GM19438 (cell line): ENCODE measurements at regions not wholly inside any gene's neighbourhood (a gene's known extent, or its start where the extent isn't known, plus 50 kb on each side); places are given as distances from the start of the nearest gene placed in this dataset.

Source experiments
- ATAC-seq: cut with Tn5 transposase; IDR thresholded peaks from one replicate; pipeline ENCODE4 v1.9.1; 2021; ENCODE audit warnings: low read depth; ENCODE audit not compliant: unreplicated experiment

DNA sequence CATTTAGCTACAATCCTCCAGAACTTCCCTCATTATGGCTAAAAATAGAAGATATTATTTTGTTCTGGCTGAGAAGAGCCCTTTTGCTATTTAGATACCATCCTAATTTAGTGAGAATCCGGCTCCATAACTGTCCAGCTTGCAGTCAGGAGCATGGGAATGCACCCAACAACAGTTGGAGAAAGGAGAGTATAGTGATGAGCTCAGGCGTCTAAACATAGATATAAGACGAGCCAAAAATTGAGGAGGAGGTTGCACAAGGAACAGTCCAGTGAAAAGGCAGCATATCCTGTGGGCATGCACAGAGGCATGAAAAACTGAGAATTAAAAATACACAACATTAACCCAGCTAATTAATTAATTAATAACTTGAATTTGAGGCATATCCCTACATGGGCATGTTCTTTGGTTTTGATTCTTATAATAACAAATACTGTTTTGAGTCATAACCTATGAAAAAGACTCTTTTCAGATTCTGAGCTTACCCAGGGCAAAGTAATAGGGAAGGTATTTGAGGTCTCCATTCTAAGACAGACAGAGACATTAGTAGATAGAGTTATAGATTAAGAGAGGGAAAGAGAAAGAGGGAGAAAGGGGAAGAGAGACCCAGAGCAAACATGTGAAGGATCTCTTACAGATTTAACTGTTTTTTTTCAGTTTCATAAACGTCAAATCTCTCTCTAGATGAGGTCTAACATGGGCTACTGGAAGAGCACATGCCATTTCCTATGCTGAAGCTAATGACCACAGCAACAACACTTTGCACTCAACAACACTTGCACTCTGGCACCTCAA is 311.2 kb downstream of the OSR1 start:
- peak; percentile 90 for ATAC-seq

DNA sequence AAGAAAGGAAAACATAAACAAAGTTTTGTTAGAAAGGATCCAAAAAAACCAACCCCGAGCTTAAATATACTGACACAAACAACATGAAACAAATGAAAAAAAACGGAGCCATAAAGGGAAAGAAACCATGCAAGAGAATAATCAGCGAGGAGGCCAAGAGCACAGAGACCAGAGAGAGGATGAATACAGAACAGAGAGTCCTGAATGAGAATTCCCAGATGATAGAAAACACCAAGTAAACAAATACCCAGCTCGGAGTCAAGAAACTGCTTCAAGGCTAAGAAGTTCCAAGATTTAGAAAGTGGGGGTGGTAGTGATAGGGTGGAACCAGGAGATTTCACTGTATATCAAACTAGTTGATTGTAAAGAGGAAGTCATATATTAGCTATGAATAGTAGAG is 313.3 kb downstream of the OSR1 start:
- no peak for ATAC-seq

DNA sequence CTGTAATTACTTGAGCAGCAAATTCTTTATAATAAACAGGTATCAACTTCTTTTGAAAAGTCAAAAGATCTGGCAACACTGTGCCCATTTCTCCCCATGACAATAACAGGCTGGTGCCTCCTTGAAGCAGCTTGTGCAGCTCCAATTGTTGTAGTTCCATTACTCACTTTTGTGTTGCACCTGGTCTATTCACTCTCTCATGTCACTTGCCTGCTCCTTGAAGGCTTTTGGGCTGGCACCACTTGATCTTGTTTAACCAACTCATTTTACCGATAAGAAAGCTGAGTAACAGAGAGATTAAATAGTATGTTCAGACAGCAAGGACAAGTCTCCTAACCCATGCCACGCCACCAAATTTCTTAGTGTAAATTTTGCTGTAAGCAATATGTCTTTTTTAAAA is 314.5 kb downstream of the OSR1 start:
- ATAC-seq, result no peak

DNA sequence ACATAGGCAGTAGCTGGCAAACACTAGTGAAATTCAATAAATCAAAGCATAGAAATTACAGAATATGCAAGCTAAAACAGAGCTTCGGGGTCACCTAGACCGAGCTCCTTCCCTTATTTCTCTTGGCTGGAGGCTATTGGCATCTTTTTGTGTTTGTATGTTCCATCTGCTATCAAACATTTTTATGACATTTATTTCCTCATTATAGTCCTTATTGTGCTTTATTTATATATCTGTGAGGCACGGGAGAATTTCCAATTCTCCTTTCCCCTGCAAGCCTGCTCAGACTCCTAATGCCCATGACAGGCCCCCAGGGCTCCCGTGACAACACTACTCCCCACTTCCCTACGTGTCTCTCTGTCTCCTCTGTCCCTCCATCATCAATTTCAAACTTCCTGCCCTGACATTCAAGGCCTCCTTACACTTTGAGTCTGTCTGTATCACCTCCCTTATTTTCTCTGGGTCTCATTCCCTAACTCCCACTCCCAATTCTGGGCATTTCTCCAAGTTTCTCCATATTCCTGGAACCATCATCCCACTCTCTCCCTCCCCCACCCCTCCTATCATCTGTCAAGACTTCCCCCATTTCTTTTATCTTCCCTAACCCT is 316.9 kb downstream of the OSR1 start:
- no peak for ATAC-seq

DNA sequence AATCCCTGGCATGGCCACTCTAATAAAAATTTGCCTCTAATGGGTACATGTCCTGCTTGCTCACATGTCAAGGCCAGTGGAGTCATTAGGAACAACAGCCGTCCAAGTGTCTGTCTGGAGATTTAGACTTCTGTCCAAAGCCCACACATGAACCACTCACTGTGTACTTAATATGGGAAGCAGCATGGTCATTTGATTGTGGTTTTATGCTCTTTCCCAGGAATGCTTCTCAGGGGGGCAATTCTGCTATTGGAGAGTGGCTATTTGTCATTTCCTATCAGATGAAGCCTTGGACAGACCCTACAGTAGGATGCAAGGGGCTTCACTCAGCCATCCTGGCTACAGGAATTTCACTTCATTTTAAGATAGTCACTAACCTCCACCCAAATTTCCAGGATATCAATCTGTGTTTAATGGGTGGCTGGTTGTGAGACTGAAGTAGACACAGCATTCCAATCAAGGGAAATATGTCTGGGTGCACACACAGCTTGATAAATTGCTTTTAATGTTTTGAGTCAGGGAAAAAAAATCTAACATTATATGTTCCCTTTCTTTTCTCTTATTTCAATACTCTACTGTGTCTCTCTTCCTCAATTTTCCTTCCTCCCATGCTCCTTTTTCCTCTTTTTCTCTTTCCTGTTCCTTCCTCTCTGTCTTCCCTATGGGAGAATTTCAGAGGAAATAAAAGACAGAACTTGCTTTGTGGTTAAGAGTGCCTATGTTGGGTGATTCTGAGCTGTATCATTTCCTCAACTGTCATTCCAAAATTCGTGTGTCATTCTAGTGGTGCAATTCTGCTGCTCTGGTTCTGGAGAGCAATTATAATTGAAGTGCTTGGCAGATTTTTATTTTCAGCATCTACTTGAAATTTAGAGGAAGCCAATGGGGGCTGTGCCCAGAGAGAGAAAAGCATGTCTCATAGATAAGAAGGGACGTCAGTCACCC is 320.1 kb downstream of the OSR1 start:
- ATAC-seq, result no peak

DNA sequence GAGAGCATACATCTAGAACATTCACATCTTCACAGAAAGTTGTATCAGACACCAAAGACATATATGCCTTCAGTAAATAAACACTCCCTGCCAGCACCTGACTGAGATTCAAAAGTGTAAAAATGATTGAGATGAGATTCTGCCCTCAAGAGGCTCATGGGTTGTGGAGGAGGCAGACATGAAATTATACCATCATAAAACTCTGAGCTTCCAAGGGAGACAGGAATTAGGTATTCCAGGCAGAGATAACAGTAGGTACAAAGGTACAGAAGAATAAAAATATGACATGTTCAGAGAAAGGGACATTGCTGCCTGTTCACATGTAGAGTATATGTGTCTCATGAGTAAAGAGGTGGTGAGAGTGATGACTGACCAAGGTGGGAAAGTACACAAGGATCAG is 322.3 kb downstream of the OSR1 start:
- ATAC-seq, result no peak

DNA sequence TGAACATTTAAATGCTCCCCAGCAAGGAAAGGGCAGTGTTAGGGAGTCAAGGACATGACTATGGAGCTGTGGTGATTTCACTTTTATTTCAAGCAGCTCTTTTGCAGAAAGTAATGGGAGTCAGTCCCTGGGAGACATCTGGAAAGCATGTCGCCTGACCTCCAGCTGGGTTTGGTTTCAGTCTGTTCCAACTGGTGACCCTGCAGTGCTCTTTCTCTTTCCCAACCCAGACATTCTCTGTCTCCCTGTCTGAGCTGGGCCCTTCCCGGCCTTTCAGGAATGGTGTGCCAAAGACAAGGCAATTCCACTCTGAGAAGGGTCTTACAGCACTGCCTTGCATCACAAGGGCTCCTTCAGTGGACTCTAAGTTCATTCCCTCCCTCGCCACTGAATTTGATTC is 323.2 kb downstream of the OSR1 start:
- no peak for ATAC-seq

DNA sequence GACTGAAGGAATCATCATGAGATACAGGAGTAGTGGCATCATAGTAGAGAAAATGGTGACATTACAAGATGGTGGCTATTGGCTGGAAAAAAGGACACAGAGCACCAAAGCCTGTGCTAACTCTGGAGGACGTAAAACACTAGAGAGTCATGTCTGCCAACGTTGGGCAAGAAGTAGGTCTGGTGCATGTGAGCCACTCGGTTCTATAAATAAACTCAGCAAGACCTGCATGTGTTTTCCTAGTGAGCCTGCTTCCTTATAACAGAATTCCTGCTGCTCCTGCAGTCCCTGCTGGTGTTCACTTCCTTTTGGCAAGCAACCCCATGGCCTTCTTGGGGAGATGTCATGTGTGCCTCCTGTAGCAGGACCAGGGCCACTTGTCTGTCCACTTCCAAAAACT is 325.2 kb downstream of the OSR1 start:
- no peak for ATAC-seq

DNA sequence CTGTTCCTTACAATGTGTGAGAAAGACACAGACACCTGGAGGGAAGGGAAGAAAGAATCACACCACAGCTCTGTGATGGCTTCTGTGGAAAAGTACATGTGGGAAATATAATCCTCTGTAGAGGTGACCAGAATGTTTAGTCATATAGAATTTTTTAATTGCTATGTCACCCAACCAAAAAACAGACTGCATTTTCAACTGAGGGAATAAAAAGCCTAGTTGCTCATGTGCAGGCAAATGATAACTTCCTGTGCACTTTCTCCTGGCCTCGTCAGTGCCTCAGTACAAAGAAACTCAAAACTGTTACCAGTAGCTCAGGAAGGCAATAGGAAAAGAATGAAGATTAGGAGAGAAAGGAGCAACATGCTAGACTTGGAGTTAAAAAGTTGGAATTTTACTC is 326.8 kb downstream of the OSR1 start:
- ATAC-seq, result no peak

DNA sequence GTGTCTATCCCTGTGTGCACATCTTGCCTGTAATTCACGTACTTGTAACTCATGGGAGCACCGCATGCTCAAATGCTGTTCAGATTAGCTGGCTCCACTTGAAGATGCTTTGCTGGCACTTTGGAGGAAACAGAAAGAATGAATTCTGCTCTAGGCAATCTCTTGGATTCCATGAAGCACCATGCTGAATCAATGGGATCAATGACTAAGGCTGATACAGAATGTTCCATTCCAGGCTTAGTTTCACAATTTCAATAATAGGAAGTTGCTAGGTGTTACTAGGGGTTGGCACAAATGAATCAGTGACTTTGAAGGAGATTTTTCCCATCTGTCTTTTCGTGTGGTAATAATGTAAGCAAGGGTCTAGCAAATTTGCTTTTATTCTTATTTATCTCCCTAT is 328.8 kb downstream of the OSR1 start:
- no peak for ATAC-seq

DNA sequence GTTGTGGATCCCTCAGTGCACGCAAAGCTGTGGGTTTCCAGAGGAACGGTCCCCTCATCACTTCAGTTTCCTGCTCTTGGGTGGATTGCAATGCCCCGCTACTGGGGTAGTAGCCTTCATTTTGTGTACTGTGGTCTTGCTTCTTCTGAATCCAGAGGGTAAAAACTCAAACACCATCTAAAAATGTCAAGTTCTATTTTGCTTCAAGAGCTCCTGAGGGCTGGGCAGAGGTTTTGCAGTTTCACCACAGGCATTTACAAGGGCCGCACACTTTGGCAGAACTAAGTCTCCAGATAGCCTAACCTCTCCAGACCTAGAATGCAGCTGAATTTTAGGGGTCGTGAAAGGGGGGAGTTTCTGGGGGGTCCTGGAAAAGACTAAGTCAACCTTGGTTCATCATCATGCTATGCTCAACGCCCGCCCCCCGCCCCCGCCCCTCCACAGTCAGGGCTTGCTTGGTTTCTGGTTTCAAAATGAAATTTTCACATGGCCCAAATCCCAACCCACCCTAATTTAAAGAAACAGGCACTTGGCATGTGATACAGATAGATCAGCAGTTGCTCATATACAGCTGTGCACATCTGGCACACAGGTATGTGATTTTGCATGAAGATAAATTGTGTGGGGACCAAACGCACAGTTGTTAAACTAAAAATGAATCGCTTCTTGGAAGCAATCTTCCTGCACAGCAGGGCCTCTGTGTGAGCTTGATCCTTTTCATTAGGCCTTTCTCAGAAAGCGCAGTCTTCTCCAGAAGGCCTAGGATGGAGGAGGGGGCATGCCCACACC is 329.6 kb downstream of the OSR1 start:
- ATAC-seq, result no peak

DNA sequence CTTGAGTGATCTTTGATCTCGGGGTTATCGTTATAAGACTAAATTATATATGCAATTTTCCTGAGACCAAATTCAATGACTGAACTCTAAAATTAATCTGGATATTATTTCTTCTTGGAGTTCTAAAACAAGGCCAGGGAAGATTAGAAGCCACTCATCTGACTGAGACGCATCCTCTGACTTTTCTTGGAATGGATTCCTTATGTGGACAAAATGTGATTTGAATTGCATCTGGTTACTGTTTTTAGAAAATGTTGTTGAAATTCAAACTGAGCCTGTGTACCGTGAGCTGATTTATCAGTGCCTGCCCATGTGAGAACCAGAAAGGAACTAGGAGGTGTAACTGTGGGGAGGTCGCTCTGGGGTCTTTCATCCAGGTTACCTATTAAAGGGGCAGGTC is 330.8 kb downstream of the OSR1 start:
- no peak for ATAC-seq

DNA sequence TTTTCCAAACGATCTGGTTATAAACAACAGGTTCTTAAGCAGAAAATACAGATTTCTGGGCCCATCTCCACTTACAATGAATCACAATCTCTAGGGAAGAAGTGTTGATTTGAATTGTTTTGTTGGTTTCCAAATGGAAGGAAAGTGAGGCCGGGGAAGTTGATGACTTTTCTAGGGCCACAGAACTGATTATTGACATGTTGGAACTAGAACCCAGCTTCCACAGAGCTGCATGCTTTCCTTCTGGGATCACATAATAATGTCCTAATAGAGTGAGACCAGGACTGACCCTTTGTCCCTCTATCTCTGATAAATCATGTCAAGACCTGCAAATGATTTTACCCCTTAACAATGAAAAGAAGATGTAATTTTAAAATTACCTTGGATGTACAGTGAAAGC is 332.2 kb downstream of the OSR1 start:
- no peak for ATAC-seq

DNA sequence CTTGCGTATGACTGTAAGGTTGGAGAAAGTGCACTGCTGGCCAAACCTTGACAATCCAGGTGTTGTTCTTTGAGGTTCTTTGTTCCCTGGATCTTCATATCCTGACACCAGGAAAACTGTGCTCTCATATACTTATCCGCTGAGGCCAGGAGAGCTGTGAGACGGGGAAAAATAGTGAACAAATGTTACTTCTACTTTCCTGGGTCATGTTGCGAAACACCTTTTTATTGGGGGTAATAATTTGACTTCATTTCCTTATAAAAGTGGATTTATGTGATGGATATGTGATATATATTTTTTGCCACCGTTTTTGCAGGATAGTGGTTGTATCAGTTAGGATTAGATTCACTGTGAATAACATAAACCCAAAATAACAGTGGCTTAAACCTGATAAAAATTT is 336.1 kb downstream of the OSR1 start:
- no peak for ATAC-seq

DNA sequence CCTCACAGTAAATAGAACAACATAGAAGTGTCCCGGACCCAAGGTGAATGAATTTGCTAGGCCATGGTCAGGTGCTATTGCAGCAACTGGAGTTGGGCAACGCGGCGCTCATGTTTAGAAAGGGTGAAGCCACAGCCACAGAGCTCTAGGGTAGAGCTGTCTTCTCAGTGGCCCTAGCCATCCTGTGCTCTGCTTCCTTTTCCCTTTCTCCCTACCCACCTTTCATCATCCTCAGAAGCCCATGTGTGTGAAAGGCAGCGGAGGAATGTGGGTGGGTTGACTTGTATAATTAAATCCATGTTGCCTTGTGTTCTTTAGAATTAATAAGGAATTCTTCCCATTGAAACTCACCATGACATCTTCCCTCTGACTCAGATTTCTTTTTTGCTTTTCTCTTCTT is 336.7 kb downstream of the OSR1 start:
- no peak for ATAC-seq

DNA sequence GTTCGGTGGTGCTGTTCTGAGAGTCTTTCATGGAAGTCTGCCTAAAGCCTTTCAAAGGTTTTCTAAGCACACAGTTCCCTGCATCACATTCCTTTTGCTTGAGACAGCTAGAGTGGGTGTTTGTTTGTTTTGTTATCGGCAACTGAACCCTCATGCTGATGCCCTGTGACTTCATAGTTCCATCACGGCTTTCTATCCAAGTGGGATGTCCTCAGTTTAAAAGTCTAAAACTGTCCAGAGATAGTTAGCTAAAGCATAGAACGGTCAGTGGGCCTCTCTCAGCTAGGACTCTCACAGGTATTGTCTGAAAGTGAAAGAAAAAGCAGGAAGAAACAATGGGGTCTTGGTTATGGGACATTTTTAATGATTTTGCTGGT is 337.3 kb downstream of the OSR1 start:
- no peak for ATAC-seq

DNA sequence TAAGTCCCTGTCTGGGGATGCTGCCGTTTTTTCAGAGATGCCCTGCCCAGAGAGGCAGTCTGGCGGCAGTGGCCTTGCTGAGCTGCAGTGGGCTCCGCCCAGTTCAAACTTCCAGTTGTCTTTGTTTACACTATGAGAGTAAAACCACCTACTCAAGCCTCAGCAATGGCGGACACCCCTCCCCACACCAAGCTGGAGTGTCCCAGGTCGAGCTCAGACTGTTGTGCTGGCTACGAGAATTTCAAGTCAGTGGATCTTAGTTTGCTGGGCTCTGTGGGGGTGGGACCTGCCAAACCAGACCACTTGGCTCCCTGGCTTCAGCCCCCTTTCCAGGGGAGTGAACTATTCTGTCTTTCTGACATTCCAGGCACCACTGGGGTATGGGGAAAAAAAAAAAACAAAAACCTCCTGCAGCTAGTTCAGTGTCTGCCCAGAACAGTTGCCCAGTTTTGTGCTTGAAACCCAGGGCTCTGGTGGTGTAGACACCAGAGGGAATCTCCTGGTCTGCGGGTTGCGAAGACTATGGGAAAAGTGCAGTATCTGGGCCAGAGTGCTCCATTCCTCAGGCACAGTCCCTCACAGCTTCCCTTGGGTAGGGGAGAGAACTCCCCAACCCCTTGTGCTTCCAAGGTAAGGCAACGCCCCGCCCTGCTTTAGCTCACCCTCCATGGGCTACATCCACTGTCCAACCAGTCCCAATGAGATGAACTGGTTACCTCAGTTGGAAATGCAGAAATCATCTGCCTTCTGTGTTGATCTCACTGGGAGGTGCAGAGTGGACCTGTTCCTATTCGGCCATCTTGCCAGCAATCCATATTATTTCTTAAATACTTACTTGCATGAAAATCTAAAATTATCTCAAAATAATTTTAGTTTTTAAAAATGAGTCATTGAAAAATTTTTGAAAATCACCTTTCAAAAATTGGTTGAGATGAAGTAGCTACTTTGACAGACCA is 338.0 kb downstream of the OSR1 start:
- ATAC-seq, result no peak

DNA sequence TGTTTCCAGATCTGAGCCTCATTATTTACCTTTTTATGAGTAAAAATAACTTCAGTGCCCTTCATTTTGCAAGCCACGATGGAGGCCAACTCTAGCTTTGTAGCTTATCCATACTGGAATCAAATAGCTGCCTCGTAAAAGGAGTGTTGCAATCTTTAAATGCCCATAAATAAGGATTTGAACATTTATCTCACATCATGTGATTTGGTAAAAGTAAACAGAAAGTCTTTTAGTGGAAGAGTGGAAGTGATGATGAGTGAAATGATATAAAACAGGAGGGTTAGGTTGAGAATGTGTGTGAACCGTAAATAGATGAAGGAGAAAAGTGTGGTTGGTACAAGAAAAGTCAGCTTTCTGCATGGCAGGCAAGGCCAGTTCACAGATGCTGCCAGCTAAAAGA is 348.9 kb downstream of the OSR1 start:
- ATAC-seq, result no peak

DNA sequence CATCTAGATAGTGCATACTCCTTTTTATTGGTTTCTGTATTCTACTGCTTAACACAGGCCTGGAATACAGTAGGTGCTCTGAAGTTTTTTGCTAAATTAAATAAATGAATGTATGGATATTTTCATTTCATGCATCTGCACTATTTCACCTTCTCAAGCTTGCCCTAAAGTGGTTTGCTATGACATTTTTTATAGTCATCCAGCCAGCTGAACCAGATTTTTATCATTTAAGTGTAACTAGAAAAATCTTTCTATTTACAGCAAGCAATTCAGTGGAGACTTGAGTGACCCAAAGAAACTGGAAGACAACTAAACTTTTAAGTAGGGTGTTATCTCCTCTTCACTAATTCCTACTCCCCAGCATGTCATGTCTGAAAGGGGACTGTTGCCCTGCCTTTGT is 354.9 kb downstream of the OSR1 start:
- no peak for ATAC-seq

DNA sequence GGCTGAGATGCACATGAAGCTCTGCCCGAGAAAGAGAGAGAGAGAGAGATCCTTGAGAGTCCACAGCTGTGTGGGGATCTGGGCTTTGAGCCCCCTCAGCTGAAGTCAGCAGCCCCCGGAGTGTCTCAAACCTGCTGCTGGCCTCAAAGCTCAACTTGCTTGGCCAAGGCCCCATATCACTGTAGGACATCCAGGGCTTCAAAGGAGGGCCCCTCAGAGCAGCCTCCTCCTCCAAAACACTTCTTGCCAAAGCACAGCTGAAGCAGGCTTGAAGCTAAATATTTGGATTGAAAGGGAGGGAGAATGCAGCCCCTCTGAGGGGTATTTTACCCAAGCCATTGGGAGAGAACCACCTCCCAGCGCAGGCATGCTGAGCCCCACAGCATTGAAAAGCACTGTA is 357.6 kb downstream of the OSR1 start:
- no peak for ATAC-seq
